GM19397 (cell line): ENCODE measurements at regions not wholly inside any gene's neighbourhood (a gene's known extent, or its start where the extent isn't known, plus 50 kb on each side); places are given as distances from the start of the nearest gene placed in this dataset.
"Not testable (repeated sequence)": the region's sequence is repeated elsewhere in the genome, so short reads cannot be mapped to it uniquely, and the experiment has no call there.

Experiments
- ATAC-seq: cut with Tn5 transposase; IDR thresholded peaks from one replicate; pipeline ENCODE4 v1.9.1; 2021; ENCODE audit warnings: mild to moderate bottlenecking, moderate library complexity; ENCODE audit not compliant: unreplicated experiment

GRCh38 chr12:46578190-46578982 lies 205.8 kb upstream of the SLC38A2 start:
- no peak for ATAC-seq

GRCh38 chr12:46577063-46577776 lies 204.6 kb upstream of the SLC38A2 start:
- ATAC-seq: no peak

- no peak for ATAC-seq
Observed at GRCh38 chr12:46574847-46575246, 202.3 kb upstream of the SLC38A2 start.

GRCh38 chr12:46573347-46573658 lies 200.7 kb upstream of the SLC38A2 start:
- ATAC-seq: no peak

GRCh38 chr12:46572644-46573346 lies 200.2 kb upstream of the SLC38A2 start:
- no peak for ATAC-seq

- no peak for ATAC-seq
Observed at GRCh38 chr12:46571608-46572007, 199.0 kb upstream of the SLC38A2 start.

GRCh38 chr12:46569826-46570439 lies 197.4 kb upstream of the SLC38A2 start:
- no peak for ATAC-seq

- no peak for ATAC-seq
Observed at GRCh38 chr12:46567667-46568066, 195.1 kb upstream of the SLC38A2 start.

- ATAC-seq: no peak
Observed at GRCh38 chr12:46562625-46563225, 190.2 kb upstream of the SLC38A2 start.

- ATAC-seq: not testable (repeated sequence)
Observed at GRCh38 chr12:46561769-46562624, 189.4 kb upstream of the SLC38A2 start.

GRCh38 chr12:46560874-46561273 lies 188.3 kb upstream of the SLC38A2 start:
- no peak for ATAC-seq

GRCh38 chr12:46560089-46560488 lies 187.5 kb upstream of the SLC38A2 start:
- ATAC-seq: no peak

GRCh38 chr12:46559311-46559710 lies 186.7 kb upstream of the SLC38A2 start:
- ATAC-seq: no peak

GRCh38 chr12:46558677-46559076 lies 186.1 kb upstream of the SLC38A2 start:
- no peak for ATAC-seq

- ATAC-seq: no peak
Observed at GRCh38 chr12:46557539-46558373, 185.2 kb upstream of the SLC38A2 start.

GRCh38 chr12:46556819-46557524 lies 184.4 kb upstream of the SLC38A2 start:
- no peak for ATAC-seq

- ATAC-seq: no peak
Observed at GRCh38 chr12:46556105-46556559, 183.6 kb upstream of the SLC38A2 start.

GRCh38 chr12:46555406-46555852 lies 182.9 kb upstream of the SLC38A2 start:
- no peak for ATAC-seq
